ENCODE measurements at regions not wholly inside any gene's neighbourhood (a gene's known extent, or its start where the extent isn't known, plus 50 kb on each side); places are given as distances from the start of the nearest gene placed in this dataset.

- no peak for TF ChIP-seq POLR2AphosphoS5 (IDR thresholded peaks at IDR 0.05)
- no peak for TF ChIP-seq EP300 (IDR thresholded peaks at IDR 0.05)
- TF ChIP-seq POLR2A (IDR thresholded peaks at IDR 0.05) = no peak
- TF ChIP-seq CTCF (IDR thresholded peaks at IDR 0.05) = peak in 3 of 6 experiments; percentile 10 to 22 (median 19)
Observed at GRCh38 chr4:79576429-79576753, 168.4 kb upstream of the GK2 start.

Data from upper lobe of left lung (tissue), 4 donors.